ENCODE measurements at regions not wholly inside any gene's neighbourhood (a gene's known extent, or its start where the extent isn't known, plus 50 kb on each side); places are given as distances from the start of the nearest gene placed in this dataset.

DNA sequence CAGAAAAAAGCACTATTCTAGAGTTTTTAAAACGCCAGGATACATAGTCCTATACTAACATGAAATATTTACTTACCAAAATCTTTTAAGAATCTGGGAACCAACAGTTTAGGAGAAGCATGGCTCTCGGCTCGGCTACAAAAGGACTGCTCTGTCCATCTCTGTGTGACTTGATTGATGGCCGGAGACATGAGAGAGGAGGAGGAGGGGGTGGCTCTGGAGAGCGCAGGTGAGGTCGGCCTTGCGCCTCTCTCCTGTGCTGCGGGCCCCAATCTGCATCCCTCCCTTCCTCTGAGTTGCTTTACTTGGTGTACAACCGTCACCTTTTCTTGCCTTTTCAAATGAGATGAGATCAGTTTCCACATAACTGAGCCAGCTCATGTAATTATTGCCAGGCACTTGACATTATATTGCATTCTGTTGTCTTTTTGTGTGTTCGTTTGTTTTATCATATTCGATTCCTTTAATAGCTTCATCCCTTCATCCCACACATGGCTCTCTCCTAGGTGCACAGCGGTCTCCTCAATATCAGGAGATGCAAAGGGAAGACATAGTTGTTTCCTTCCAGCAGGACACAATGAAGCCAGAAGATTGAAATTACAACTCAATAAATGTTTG lies 87.8 kb upstream of the KLF6 start:
- DNase-seq: no peak
- Histone ChIP-seq H3K4me3 (no peak overlapping the region), H3K27me3 (no peaks in the 10 kb centered on the region), H3K4me1 (peaks cover 0 to 58% (median 11%) of the 10 kb centered on the region in 9 donors), H3K27ac (peak overlapping the region in 3 of 10 donors; percentile 23 to 76 (median 44)), H3K36me3 (no peaks in the 10 kb centered on the region), H3K9me3 (no peaks in the 10 kb centered on the region)
- intact Hi-C loops (cut with DNase I): no loop called here
- TF ChIP-seq, protein P1, sequence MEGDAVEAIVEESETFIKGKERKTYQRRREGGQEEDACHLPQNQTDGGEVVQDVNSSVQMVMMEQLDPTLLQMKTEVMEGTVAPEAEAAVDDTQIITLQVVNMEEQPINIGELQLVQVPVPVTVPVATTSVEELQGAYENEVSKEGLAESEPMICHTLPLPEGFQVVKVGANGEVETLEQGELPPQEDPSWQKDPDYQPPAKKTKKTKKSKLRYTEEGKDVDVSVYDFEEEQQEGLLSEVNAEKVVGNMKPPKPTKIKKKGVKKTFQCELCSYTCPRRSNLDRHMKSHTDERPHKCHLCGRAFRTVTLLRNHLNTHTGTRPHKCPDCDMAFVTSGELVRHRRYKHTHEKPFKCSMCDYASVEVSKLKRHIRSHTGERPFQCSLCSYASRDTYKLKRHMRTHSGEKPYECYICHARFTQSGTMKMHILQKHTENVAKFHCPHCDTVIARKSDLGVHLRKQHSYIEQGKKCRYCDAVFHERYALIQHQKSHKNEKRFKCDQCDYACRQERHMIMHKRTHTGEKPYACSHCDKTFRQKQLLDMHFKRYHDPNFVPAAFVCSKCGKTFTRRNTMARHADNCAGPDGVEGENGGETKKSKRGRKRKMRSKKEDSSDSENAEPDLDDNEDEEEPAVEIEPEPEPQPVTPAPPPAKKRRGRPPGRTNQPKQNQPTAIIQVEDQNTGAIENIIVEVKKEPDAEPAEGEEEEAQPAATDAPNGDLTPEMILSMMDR (IDR thresholded peaks at IDR 0.05): no peak
- WGBS, 2 donors: 90 to 93% methylated on average over 12 of the region's 12 CpGs
- ATAC-seq: no peak

GRCh38 chr10:3871424-3871996 lies 86.5 kb upstream of the KLF6 start:
- Histone ChIP-seq H3K27me3 (no peaks in the 10 kb centered on the region), H3K27ac (no peak overlapping the region), H3K9me3 (no peaks in the 10 kb centered on the region), H3K4me3 (no peak overlapping the region), H3K4me1 (peaks cover 0 to 51% (median 11%) of the 10 kb centered on the region in 9 donors), H3K36me3 (no peaks in the 10 kb centered on the region)
- TF ChIP-seq, protein P1 (IDR thresholded peaks at IDR 0.05): no peak
- 98 to 99% methylated on average over 6 of the region's 6 CpGs for WGBS, 2 donors
- DNase-seq (no peak), ATAC-seq (no peak)
- intact Hi-C loops (cut with DNase I): no loop called here

GRCh38 chr10:3869036-3869435 lies 84.0 kb upstream of the KLF6 start:
- no peak overlapping the region for H3K4me3 ChIP-seq
- H3K27ac ChIP-seq: no peak overlapping the region
- no peaks in the 10 kb centered on the region for H3K27me3 ChIP-seq
- TF ChIP-seq, protein P1 (IDR thresholded peaks at IDR 0.05): no peak
- ATAC-seq (peak in 1 of 8 donors; percentile 50), DNase-seq (no peak)
- H3K9me3 ChIP-seq: no peaks in the 10 kb centered on the region
- H3K36me3 ChIP-seq: no peaks in the 10 kb centered on the region
- intact Hi-C loops (cut with DNase I): no loop called here
- H3K4me1 ChIP-seq: peaks cover 0 to 27% (median 7%) of the 10 kb centered on the region in 9 donors

GRCh38 chr10:3868271-3868664 lies 83.3 kb upstream of the KLF6 start:
- ATAC-seq (no peak), DNase-seq (no peak)
- intact Hi-C loops (cut with DNase I): no loop called here
- 93 to 95% methylated on average over 6 of the region's 6 CpGs for WGBS, 2 donors
- Histone ChIP-seq H3K27me3 (no peaks in the 10 kb centered on the region), H3K4me3 (no peak overlapping the region), H3K4me1 (peaks cover 0 to 19% (median 0%) of the 10 kb centered on the region in 9 donors), H3K36me3 (no peaks in the 10 kb centered on the region), H3K9me3 (no peaks in the 10 kb centered on the region), H3K27ac (no peak overlapping the region)
- TF ChIP-seq, protein P1 (IDR thresholded peaks at IDR 0.05): no peak
